Right renal cortex interstitium (tissue), 3 donors: ENCODE measurements at regions not wholly inside any gene's neighbourhood (a gene's known extent, or its start where the extent isn't known, plus 50 kb on each side); places are given as distances from the start of the nearest gene placed in this dataset.

Experiments used
- DNase-seq, 3 donors: peaks; one replicate each; pipeline ENCODE4 v3.0.0-alpha.2; 2013; ENCODE audit warnings: low read depth in 3 of 3, low spot score in 2 of 3

DNA sequence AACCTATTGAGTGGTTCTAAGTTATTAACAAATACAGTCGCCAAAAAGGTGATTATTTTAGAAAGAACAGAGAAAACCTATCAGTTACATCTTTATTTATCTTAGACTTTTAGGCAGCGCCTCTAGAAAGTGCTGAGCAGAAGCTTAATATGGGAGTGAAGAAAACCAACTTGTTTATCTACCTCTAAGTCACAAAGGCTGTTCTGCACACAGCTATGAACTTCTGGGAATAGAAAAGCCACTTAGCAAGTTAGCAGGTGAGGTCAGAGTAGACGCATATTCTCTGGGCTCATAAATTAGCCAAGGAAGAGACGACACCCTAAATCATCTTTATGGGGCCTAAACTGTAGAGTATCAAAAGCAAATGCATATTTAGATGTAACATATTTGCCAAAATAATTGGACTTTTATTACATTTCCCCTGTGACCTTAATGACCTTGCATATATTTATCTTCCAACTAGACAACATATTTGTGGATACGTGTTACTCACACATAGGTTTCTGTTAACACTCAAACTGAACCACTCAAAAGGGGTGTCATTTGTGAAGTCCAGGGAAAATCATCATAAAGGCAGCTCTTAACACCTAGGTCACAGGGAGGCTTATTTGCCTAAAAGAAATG lies 267.1 kb downstream of the ADGB start:
- DNase-seq = no peak

DNA sequence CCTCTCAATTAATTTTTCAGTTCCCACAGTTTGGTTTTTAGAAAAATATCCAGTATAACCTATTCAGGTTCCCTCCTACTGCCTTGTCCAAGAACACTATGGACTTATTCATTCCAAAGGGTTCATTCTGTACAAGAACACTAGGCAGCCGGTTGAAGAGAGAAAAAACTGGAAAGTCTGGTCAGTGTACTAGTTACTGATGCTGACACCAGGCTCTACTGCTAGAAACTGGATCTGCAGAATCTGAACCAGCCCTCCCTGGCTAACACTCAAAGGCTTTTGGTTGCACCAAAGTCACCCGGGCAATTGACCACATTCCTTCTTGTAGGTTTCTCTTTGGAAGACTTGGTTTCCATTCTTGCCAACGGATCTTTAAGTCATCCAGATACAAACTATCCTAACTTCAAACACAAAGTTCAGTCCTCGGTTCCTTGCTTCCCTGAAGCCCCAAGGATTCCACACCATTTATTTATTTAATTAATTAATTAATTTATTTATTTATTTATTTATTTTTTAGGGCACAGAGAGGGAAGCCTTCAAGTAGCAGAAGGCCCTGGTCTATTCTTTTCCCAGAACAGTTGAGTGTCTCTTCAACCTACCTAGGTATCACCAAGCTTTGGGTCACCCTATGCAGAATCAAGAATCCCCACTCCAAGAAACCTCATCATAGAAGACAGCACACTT lies 268.1 kb downstream of the ADGB start:
- DNase-seq = no peak

DNA sequence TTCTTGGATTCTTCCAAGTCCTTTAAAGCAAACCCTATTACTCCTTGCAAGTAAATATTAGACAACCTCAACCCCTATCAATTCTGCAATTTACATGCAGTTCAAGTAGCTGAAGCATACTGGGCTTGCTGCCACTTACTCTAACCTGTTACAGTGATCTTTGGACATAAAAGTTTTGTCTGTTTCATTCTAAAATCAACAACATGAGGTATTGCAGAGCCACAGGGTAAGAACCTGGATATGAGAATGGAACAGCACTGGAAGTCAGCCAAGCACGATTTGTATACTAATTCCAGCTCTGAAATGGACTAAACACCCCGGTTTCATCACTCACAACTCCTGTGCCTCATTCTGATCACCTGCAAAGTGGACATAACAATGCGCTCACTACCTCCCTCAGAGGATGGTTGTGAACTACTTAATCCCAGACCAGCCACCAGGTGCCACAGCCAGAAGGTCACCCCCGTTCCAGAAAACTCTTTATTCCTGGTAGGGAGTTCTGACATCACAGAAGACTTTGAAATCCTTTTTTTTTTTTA lies 270.0 kb downstream of the ADGB start:
- no peak for DNase-seq

DNA sequence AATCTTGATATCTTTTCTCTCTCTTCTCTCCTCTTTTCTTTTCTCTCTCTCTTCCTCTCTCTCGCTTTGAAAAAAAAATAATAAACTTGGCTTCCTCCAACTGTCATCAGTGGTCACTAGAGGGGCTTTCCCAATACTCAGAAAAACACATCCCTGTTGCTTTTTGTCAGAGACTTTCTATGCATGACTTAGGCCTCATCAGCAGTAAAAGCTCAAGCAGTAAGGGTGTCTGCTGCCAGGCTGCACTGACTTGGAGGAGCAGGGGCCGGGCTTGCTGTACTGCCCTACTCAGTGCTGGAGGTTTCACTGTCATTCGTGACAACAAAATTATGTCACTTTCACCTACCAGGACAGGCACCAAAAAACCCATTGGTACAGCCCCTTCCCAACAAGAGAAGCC lies 272.0 kb downstream of the ADGB start:
- no peak for DNase-seq

DNA sequence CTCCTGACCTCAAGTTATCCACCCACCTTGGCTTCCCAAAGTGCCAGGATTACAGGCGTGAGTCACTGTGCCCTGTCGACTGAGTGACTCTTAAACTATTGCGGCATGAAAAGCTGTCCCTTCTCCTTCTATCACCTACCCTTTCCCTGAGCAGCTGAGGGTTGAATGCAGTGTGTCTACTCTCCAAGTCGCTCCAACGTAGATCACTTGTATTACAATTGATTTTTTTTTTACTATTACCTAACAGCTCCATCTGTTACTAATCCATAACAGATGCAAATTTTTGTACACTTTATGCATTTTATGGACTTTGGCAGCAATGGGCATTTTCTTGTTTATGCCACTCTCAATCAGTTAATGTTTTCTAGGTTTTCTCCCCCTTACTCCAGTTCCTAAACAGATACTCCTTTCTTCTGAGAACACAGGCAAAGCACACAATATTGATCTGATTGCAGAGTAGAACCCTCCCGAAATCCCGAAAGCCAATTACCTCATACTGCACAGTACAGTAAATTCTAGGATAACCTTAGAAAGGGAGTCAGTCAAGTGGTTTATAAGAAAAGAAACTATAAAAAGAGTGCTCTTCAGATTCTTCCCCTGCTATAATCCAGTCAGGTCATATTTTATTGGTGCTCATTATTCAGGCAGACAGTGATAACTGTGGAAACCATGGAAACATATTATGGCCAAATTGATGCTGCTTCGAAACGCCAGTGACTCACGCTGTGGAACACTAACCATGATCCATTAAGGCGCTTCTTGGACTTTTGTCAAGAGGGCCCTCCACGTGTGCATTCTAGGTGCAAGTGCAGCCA lies 273.0 kb downstream of the ADGB start:
- DNase-seq = no peak

DNA sequence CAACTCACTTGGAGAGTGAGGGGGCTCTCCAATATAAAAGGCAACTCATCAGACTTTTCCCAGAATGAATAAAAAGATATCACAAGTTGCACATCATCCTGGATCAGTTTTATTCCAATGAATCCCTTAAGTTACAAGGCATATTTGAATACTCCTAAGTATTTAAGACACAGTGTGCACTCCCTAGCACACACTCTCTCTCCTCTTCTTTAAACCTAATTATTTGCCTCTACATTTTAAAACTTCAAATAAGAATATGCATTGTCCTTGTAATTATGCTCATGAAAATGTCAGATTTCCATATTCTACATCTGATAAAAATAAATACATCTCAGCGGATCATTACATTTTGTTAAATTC lies 273.6 kb downstream of the ADGB start:
- DNase-seq = no peak

DNA sequence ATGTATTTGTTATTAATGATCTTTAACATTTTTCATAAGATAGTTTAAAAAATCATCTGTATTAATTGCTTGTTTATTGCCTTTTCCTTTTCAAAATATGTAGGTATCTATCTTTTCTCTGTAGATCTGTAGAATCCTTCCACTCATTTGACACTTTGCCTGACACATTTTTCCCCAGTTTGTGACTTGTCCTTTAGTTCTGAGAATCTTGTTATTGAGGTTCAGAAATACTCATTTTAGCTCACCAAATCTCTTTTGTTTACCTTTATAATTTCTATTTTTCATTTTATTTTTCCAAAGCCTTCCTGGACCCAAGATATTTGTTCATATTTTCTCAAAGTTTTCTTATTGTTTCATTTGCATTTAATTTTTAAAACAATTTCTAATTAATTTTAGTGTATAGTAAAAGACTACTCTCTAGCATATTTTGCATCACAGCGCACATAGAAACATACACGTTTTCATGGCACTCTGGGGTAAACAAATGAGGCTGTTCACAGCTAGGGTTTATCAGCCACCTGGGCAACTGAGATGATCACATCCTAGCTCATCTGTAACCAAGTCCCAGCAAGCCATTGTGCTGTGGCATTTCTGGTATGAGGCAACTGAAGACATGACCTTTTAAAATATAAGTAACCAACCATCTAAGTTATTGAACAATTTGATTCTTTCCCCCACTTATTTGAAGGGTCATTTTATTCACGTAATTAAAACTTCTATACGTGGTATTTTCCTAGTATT lies 275.7 kb downstream of the ADGB start:
- DNase-seq = no peak

DNA sequence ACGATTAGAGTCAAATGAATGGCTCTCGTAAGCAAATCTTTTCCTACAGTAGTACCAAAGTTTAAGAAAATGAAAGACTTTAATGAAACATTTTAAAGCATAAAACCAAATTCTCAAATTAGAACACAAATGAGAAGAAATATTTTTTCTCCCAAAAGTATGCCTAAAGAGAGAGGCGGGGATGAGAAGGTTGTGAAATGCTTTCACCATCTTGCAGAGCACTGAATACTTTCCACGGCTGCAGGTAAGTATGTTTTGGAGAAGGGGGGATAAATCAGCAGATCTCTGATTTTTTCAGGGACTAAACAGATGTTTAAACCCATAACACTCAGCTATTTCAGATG lies 277.1 kb downstream of the ADGB start:
- DNase-seq = no peak

DNA sequence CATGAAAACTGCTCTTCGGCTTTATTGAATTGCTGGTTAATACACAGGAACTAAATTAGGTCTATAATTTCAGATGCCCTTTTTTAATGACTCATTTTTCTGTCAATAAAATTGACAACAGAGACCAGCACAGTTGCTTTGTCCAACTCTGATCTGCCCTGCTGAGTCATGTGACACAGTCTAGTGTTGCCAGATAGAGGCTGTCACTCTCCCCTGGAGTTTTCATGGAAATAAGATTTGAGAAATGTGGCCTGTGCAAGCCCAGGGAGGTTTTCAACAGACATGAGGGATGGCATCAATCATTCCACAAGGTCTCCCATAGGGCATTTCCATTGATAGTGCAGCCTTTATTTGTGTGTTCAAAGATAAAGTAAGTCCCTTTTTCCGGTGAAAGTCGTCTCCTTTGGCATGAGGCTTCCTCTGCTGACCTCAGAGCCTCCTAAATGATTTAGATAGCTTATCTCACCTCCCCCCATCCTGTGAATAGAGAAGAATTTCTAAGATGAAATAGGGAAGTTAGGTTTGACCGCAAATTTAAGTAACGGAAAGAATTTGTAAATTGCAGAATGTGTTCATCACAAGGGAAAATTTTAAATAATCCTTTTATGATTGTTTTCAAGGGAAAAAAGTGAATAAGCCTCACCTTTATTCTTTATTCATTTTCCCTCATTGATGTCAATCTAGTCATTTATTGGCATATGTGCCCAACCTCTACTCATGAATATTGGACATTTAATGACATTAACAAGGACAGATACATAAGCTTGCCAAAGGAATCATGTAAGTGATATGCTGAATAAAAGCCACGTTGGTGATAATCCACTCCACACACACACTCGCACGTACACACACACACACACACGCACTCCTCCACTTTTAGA lies 277.7 kb downstream of the ADGB start:
- DNase-seq = no peak

DNA sequence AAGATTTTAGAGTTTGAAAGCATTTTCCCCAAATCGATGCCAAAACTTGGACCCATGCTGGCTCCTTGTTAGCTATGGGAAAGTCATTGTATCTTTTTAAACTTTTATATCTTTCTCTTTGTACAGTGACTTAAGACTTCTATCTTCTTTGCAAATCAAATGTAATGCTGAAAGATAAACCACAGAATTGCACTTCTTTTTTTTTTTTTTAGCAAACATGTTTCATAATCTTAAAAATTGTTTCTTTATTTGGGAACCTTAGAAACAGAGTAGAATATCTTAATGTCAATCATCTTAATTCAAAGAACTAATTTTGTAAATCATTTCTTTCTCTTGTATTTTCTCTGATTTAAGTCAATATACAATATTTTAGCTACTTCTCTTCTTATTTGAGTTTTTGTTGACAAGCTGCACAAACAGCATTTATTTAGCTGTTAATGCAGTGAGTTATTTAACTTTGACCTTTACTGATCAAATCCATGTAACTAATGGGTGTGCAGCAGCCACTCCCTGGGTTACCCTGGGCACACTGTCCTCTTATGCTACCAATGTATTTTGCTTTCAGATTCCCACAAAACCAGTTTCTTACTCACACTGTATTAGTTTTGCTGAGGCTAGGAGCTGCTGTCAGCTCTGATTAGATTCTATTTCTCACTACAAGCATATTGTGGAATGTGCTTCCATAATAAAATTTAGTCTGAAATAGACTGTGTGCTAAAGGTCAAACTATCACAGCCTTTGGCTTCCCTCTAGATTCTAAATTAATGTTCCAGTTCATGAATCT lies 279.6 kb downstream of the ADGB start:
- DNase-seq = no peak

DNA sequence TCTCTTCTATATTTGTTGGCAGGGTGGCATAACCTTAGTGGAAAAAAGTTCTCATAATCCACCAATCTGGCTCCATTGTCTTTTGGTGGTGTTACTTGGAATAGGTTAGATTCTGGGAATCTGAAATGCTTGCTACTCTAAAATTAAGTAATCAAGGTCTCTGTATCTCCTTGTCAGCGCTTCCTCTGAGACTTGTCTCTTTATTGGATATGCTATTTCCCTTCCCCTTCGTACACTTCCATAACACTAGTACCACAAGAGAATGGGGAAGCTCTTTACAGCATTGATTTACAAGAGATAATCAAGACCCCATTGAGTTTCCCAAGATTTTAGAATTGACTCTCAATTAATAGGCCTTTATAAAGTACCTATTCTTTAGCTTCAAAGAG lies 280.2 kb downstream of the ADGB start:
- DNase-seq = no peak

DNA sequence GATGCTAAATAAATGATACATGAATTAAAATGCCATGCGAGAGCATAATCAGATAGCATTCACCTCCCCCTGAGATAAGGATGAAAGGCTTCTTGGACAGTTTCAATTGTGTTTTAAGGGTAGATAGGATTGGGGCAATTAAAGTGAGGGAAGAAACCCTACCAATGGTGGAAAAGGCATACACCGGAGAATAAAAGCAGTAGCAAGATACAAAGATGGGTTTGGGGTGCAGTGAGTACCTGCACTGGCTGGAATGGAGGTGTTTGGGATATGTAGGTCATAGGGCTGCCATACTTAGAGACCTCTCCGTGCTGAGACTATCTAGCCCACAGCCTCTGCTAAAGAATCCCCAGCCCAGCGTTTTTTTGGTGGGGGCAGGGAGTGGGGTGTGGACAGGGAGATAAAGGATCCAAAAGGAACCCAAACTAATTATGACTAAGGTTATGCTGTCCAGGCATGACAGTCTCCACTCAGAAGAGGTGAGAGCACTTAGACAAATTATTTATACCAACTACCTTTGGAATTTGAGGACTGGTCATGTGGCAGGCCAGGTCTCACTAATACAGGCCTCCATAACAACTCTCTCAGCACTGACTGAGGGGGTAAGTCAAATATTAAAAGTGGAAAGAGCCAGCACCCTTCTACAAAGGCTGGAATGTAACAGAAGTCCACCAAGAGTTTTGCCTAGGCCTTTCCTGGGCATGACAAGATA lies 280.8 kb downstream of the ADGB start:
- DNase-seq = no peak

DNA sequence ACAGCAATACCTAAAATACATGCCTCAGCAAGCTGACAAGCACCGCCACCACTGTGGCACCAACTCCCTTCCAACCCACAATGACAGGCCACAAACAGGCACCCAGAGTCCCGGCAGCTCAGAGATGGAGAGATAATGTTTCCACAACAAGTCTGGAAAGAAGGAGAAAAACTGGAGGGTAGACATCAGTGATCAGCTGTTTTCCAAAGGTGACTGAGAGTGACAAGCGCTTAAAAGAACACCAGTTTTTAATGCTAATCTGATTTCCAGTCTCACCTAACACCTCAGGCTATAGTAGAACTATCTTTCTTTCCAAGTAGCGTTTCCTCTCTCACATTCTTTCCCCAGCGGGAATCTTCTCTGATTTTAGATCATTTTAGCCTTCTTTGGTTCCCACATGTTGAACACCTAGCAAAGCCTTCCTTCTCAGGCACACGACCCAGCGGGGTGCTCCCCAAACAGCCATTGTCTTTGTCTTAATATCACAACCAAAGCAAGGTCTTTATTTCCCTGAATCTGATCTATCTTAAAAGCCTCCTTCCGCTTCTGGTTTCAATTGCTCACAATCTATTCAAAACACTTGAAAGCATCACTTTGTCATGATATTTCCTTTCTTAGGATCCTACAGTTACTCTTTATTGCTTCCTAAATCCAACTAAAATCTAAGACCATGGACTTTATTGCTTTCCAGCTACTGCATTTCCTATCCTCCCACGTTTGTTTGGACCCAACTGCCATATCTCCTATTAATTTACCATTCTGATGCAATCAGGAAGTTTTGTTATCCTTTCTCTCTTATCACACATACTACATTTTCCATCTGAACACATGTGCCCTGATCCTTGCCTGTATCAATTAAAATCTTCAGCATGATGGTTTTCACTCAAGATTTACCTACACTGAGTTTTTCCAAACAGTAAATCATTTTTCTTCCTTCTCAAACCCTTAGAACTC lies 282.7 kb downstream of the ADGB start:
- DNase-seq = no peak

DNA sequence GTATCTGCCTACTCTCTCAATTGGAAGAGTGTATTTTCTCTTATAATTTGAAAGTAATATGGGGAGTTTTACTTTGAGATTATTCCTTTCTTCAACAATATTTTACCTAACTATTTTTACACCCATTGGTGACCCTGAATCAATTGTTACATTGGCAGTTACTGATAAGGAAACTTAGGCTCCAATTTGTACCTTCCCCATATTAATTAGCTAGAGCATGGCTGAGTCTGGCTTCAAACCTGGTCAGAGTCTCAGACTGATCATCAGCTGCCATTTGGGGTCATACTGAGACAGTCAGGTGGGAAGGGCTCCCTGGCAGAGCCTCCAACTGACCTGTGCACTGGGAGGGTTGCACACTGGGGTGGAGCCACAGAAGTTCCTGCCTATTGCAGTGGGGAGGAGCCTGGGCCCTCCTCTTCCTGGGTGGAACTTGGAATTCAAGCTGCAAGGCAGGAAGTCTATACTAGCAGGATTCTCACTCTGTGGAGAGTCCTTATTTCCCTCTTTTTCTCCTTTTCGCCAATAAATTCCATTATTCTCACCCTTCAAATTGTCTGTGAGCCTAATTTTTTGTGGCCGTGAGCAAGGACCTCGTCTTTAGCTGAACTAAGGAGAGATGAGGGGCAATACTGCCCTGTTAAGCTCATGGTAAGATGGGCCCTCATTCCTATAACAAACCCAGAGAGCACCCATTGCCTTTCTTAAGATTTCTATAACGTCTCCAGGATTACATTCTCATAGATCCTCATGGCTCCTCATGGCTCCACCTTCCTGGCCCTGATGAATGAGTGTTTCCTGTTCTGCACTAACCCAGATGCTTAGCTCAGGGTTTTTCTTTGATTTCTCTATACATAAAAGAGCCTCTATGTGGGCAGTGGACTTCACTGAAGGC lies 285.1 kb downstream of the ADGB start:
- no peak for DNase-seq

DNA sequence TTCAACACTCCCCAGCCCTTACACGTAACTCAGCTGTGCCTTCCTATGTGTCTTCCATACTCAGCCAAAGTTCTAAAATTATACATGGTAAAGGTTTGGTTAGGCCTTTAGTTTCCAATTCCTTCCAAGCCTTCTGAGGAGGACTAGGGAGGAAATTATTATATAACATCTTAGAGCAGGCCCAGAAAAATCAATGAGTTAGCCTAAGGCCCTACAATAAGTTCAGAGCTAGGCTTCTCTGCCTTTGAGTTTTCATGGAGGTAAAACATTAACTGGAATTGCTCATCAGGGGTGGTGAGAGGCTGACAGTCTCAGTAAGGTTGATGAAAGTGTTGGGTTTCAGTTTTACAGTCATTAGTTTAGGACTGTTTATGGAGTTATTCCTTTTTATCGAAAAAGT lies 286.0 kb downstream of the ADGB start:
- DNase-seq = no peak

DNA sequence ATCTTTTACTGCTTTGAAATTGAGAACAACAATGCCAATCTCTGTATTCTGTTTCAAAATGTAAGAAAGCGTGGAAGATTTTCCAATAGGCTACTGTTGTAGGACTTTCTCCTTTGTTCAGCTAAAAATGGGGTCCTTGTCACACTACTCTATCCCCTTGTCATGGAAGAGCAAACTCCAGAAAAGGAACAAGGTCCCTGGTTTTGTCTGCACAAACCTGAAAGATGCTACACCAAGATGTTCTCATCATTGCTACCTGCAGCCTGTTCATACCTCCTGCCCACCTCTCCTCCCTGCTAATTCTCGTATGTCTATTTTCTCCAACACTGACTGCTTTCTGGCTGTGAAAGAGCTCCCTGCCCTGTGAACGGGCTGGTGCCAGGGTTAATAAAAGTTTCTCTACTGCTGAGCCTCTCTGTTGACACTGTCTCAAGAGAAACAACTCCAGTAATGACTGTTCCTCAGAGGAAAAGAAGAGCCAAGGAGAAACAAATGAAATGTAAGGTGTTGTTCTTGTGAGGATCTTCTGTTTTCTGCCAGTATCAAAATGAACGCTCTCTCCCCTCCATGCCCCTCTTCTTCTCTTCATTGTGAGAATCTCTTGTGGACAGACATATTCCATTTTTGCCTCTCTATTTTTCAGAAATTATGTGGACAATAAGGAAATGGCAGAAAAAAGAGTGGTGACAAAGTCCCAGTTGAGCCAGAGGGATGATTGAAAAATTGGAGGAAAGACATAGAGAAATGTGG lies 287.1 kb downstream of the ADGB start:
- DNase-seq = no peak
